Thoracic aorta (tissue), 2 donors: ENCODE measurements at regions not wholly inside any gene's neighbourhood (a gene's known extent, or its start where the extent isn't known, plus 50 kb on each side); places are given as distances from the start of the nearest gene placed in this dataset.

ENCODE experiments used
- ATAC-seq: fragments of 150-250 bp; one replicate; pipeline ENCODE4 v1.8.0; 2017; ENCODE audit warnings: low read depth; ENCODE audit not compliant: insufficient number of reproducible peaks, low FRiP score
- DNase-seq: peaks from one replicate; pipeline ENCODE4 v3.0.0-alpha.2; 2020; ENCODE audit warnings: low spot score
- H3K27ac ChIP-seq, 2 donors: fragments of 200-600 bp; sonication (generic); 1 replicate in 1 of 2; 2 replicates in 1 of 2; pipeline ENCODE4 v1.5.1; 2016; ENCODE audit warnings: mild to moderate bottlenecking in 2 of 2, moderate library complexity in 2 of 2
- H3K27me3 ChIP-seq: fragments of 200-600 bp; sonication (generic); replicated peaks from 2 replicates; pipeline ENCODE4 v1.6.0; 2016; ENCODE audit warnings: mild to moderate bottlenecking; ENCODE audit not compliant: insufficient read depth
- H3K36me3 ChIP-seq: fragments of 200-600 bp; sonication (generic); one replicate; pipeline ENCODE4 v1.5.1; 2016
- H3K4me1 ChIP-seq, 2 donors: fragments of 200-600 bp; sonication (generic); 1 replicate in 1 of 2; 2 replicates in 1 of 2; pipeline versions ENCODE4 v1.5.1 to v1.6.0; 2016; ENCODE audit warnings: low read depth in 2 of 2, mild to moderate bottlenecking in 1 of 2; ENCODE audit not compliant: control insufficient read depth in 1 of 2
- H3K4me3 ChIP-seq: fragments of 200-600 bp; sonication (generic); 2 replicates; pipeline ENCODE4 v1.5.1; 2016; ENCODE audit warnings: mild to moderate bottlenecking
- H3K9me3 ChIP-seq: fragments of 200-600 bp; sonication (generic); 2 replicates; pipeline ENCODE4 v1.5.1; 2016
- TF ChIP-seq, protein P1 (sequence below): fragments of 200-600 bp; sonication (generic); IDR thresholded peaks from one replicate; pipeline ENCODE4 v1.5.1; 2019; ENCODE audit warnings: antibody characterized with exemption

DNA sequence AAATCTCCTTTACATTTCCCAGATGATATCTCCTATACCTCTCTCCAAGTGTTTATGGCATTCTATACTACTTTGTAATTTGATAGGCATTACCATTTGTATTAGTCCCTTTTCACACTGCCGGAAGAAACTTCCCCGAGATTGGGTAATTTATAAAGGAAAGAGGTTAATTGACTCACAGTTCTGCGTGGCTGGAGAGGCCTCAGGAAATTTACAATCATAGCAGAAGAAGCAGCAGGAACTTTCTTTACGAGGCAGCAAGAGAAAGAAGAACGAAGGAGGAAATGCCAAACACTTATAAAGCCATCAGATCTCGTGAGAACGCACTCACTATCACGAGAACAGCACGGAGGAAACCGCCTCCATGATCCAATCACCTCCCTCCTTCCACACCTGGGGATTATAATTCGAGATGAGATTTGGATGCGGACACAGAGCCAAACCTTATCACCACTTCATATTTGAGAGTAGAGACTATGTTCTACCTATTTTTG is 1194.6 kb downstream of the SORCS1 start:
- H3K27ac ChIP-seq: no peak overlapping the region
- no peaks in the 10 kb centered on the region for H3K27me3 ChIP-seq
- TF ChIP-seq, protein P1, sequence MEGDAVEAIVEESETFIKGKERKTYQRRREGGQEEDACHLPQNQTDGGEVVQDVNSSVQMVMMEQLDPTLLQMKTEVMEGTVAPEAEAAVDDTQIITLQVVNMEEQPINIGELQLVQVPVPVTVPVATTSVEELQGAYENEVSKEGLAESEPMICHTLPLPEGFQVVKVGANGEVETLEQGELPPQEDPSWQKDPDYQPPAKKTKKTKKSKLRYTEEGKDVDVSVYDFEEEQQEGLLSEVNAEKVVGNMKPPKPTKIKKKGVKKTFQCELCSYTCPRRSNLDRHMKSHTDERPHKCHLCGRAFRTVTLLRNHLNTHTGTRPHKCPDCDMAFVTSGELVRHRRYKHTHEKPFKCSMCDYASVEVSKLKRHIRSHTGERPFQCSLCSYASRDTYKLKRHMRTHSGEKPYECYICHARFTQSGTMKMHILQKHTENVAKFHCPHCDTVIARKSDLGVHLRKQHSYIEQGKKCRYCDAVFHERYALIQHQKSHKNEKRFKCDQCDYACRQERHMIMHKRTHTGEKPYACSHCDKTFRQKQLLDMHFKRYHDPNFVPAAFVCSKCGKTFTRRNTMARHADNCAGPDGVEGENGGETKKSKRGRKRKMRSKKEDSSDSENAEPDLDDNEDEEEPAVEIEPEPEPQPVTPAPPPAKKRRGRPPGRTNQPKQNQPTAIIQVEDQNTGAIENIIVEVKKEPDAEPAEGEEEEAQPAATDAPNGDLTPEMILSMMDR: no peak
- no peaks in the 10 kb centered on the region for H3K36me3 ChIP-seq
- DNase-seq (no peak), ATAC-seq (no peak)
- H3K4me1 ChIP-seq: no peaks in the 10 kb centered on the region
- H3K4me3 ChIP-seq: no peak overlapping the region
- no peaks in the 10 kb centered on the region for H3K9me3 ChIP-seq

DNA sequence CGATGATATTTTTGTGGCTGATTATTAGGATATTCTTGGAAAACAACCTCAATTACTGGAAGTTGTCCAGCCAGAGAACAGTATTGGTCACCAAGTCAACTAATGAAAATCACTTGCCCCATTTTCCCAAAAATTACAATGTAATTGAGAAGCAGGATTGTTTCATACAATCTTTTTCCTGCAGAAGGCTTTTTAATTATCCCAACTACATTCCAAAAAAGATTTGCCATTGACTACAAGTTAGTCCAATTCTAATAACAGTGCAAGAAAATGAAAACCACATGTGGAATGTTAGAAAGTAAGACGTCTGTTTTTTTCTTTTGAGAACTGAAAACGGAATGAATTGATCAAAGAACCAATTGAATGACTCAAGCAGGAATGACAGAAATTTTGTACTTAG is 1195.8 kb downstream of the SORCS1 start:
- Histone ChIP-seq H3K4me3 (no peak overlapping the region), H3K27me3 (no peaks in the 10 kb centered on the region), H3K9me3 (no peaks in the 10 kb centered on the region), H3K36me3 (no peaks in the 10 kb centered on the region), H3K27ac (no peak overlapping the region), H3K4me1 (no peaks in the 10 kb centered on the region)
- DNase-seq (no peak), ATAC-seq (no peak)
- TF ChIP-seq, protein P1: no peak

DNA sequence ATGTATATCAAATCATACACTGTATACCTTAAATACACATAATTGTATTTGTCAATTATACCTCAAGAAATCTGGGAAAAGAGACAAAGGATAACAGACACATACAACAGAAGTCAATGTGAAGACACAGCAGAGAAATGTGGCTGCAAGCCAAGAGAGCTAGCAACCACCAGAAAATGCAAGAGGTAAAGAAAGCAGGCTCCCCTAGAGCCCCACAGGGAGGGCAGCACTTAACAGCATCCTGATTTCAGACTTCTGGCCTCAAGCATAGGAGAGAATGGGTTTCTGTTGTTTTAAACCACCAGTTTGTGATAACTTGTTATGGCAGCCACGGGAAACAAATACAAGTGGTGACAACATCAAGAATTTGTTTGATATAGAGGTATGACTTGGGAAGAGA is 1197.2 kb downstream of the SORCS1 start:
- TF ChIP-seq, protein P1: no peak
- H3K4me3 ChIP-seq: no peak overlapping the region
- H3K4me1 ChIP-seq: no peaks in the 10 kb centered on the region
- no peaks in the 10 kb centered on the region for H3K36me3 ChIP-seq
- no peak overlapping the region for H3K27ac ChIP-seq
- no peaks in the 10 kb centered on the region for H3K27me3 ChIP-seq
- no peak for ATAC-seq
- DNase-seq: no peak
- H3K9me3 ChIP-seq: no peaks in the 10 kb centered on the region

DNA sequence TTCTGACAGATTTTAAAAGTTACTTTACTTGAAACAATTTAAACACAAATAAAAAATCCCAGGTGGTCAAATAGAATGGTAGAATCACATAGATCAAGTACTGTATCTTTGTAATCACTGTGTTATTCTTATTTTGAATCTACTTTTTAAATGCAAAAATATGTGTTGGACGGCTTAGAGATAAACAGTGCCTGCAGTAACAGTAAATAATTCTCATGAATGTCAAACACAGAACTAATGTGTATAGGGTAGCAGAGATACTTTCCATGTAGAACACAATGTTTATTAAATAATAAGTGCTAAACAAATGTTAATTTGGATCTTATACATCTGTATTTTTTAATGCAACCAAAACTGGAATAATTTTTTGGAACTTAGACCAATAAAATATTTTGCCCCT is 1199.4 kb downstream of the SORCS1 start:
- ATAC-seq (no peak), DNase-seq (no peak)
- no peak overlapping the region for H3K27ac ChIP-seq
- H3K4me1 ChIP-seq: no peaks in the 10 kb centered on the region
- H3K9me3 ChIP-seq: no peaks in the 10 kb centered on the region
- no peaks in the 10 kb centered on the region for H3K36me3 ChIP-seq
- TF ChIP-seq, protein P1: no peak
- H3K4me3 ChIP-seq: no peak overlapping the region
- H3K27me3 ChIP-seq: no peaks in the 10 kb centered on the region

DNA sequence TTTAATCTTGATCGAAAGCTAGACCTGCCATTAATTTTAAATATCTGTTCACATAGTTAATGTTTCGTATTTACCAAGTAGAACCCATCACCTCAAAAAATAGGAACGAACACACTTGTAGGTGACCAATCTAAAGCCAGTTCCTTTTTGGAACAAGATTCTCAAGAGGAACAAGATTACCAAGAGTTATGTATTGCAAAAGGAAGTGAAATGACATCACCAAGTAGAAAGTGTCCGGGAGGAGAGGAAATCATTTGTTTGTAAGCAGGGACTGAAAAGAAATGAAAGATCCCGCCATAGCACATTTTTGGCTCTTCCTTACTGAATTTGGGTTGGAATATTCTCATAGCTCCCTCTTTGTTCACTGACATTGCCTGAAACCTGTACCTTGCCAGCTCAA is 1200.5 kb downstream of the SORCS1 start:
- no peaks in the 10 kb centered on the region for H3K36me3 ChIP-seq
- no peaks in the 10 kb centered on the region for H3K9me3 ChIP-seq
- no peak for DNase-seq

More for the DNA sequence above, 1200.5 kb downstream of the SORCS1 start:
- no peak overlapping the region for H3K27ac ChIP-seq
- no peaks in the 10 kb centered on the region for H3K27me3 ChIP-seq
- H3K4me3 ChIP-seq: no peak overlapping the region
- TF ChIP-seq, protein P1: no peak
- no peaks in the 10 kb centered on the region for H3K4me1 ChIP-seq
- no peak for ATAC-seq
